ENCODE measurements at regions not wholly inside any gene's neighbourhood (a gene's known extent, or its start where the extent isn't known, plus 50 kb on each side); places are given as distances from the start of the nearest gene placed in this dataset.

GRCh38 chr14:89618811-89619551 lies 201.9 kb upstream of the FOXN3 start:
- peak overlapping the region; percentile 97 for H3K27ac Mint-ChIP-seq
- H3K4me1 Mint-ChIP-seq (ENCODE audit: low read depth): peaks cover 63% of the 10 kb centered on the region
- intact Hi-C loops (cut with micrococcal nuclease): loop anchor here (2.0 to 10.0 kb wide), 6 partner anchors 83 to 444 kb away; partner anchors contain the start of gene TDP1
- H3K36me3 Mint-ChIP-seq (ENCODE audit: low read depth): peaks cover 15% of the 10 kb centered on the region
- peak; percentile 71 for DNase-seq (ENCODE audit: low spot score)
- H3K9me3 Mint-ChIP-seq: no peaks in the 10 kb centered on the region
- H3K4me3 Mint-ChIP-seq (ENCODE audit: low read depth): peak overlapping the region; percentile 94
- H3K27me3 Mint-ChIP-seq (ENCODE audit: low read depth): no peaks in the 10 kb centered on the region

GRCh38 chr14:89618330-89618708 lies 201.3 kb upstream of the FOXN3 start:
- Mint-ChIP-seq H3K36me3 (ENCODE audit: low read depth) (peaks cover 16% of the 10 kb centered on the region), H3K4me3 (ENCODE audit: low read depth) (peak overlapping the region; percentile 91), H3K4me1 (ENCODE audit: low read depth) (peaks cover 70% of the 10 kb centered on the region), H3K27ac (peak overlapping the region; percentile 97), H3K9me3 (no peaks in the 10 kb centered on the region), H3K27me3 (ENCODE audit: low read depth) (no peaks in the 10 kb centered on the region)
- intact Hi-C loops (cut with micrococcal nuclease): loop anchor here (2.0 to 10.0 kb wide), 6 partner anchors 84 to 444 kb away; partner anchors contain the start of gene TDP1
- no peak for DNase-seq (ENCODE audit: low spot score)

- Mint-ChIP-seq H3K4me1 (ENCODE audit: low read depth) (peaks cover 73% of the 10 kb centered on the region), H3K9me3 (no peaks in the 10 kb centered on the region), H3K27ac (peak overlapping the region; percentile 97), H3K36me3 (ENCODE audit: low read depth) (peaks cover 20% of the 10 kb centered on the region), H3K4me3 (ENCODE audit: low read depth) (peak overlapping the region; percentile 91), H3K27me3 (ENCODE audit: low read depth) (no peaks in the 10 kb centered on the region)
- peak; percentile 33 for DNase-seq (ENCODE audit: low spot score)
- intact Hi-C loops (cut with micrococcal nuclease): loop anchor here (2.0 to 10.0 kb wide), 8 partner anchors 31 to 443 kb away; partner anchors contain the start of gene TDP1
Measured at GRCh38 chr14:89617481-89618329, 200.7 kb upstream of the FOXN3 start.

- peak overlapping the region; percentile 97 for H3K27ac Mint-ChIP-seq
- peaks cover 68% of the 10 kb centered on the region for H3K4me1 Mint-ChIP-seq (ENCODE audit: low read depth)
- intact Hi-C loops (cut with micrococcal nuclease): loop anchor here (2.0 to 10.0 kb wide), 6 partner anchors 30 to 442 kb away; partner anchors contain the start of gene TDP1
- H3K4me3 Mint-ChIP-seq (ENCODE audit: low read depth): peak overlapping the region; percentile 91
- no peaks in the 10 kb centered on the region for H3K9me3 Mint-ChIP-seq
- peaks cover 26% of the 10 kb centered on the region for H3K36me3 Mint-ChIP-seq (ENCODE audit: low read depth)
- peak; percentile 59 for DNase-seq (ENCODE audit: low spot score)
- H3K27me3 Mint-ChIP-seq (ENCODE audit: low read depth): no peaks in the 10 kb centered on the region
Measured at GRCh38 chr14:89616852-89617341, 199.9 kb upstream of the FOXN3 start.

GRCh38 chr14:89616425-89616824 lies 199.4 kb upstream of the FOXN3 start:
- H3K36me3 Mint-ChIP-seq (ENCODE audit: low read depth): peaks cover 29% of the 10 kb centered on the region
- no peaks in the 10 kb centered on the region for H3K27me3 Mint-ChIP-seq (ENCODE audit: low read depth)
- peak overlapping the region; percentile 91 for H3K4me3 Mint-ChIP-seq (ENCODE audit: low read depth)
- no peak for DNase-seq (ENCODE audit: low spot score)
- H3K9me3 Mint-ChIP-seq: no peaks in the 10 kb centered on the region
- peaks cover 65% of the 10 kb centered on the region for H3K4me1 Mint-ChIP-seq (ENCODE audit: low read depth)
- peak overlapping the region; percentile 97 for H3K27ac Mint-ChIP-seq
- intact Hi-C loops (cut with micrococcal nuclease): loop anchor here (2.0 to 10.0 kb wide), 6 partner anchors 30 to 442 kb away; partner anchors contain the start of gene TDP1

- Mint-ChIP-seq H3K27ac (peak overlapping the region; percentile 97), H3K36me3 (ENCODE audit: low read depth) (peaks cover 39% of the 10 kb centered on the region), H3K9me3 (no peaks in the 10 kb centered on the region), H3K4me3 (ENCODE audit: low read depth) (peak overlapping the region; percentile 91), H3K27me3 (ENCODE audit: low read depth) (no peaks in the 10 kb centered on the region), H3K4me1 (ENCODE audit: low read depth) (peaks cover 65% of the 10 kb centered on the region)
- no peak for DNase-seq (ENCODE audit: low spot score)
- intact Hi-C loops (cut with micrococcal nuclease): loop anchor here (5.0 to 10.0 kb wide), 4 partner anchors 87 to 441 kb away; partner anchors contain the start of gene TDP1
Measured at GRCh38 chr14:89615421-89615820, 198.4 kb upstream of the FOXN3 start.

- peaks cover 52% of the 10 kb centered on the region for H3K36me3 Mint-ChIP-seq (ENCODE audit: low read depth)
- peak overlapping the region; percentile 86 for H3K27ac Mint-ChIP-seq
- intact Hi-C loops (cut with micrococcal nuclease): loop anchor here (10.0 kb wide), 2 partner anchors 291 to 439 kb away; no protein-coding TSS in a partner anchor
- peaks cover 4% of the 10 kb centered on the region for H3K9me3 Mint-ChIP-seq
- peak overlapping the region; percentile 59 for H3K4me3 Mint-ChIP-seq (ENCODE audit: low read depth)
- H3K27me3 Mint-ChIP-seq (ENCODE audit: low read depth): no peaks in the 10 kb centered on the region
- no peak for DNase-seq (ENCODE audit: low spot score)
- peaks cover 64% of the 10 kb centered on the region for H3K4me1 Mint-ChIP-seq (ENCODE audit: low read depth)
Measured at GRCh38 chr14:89614009-89614691, 197.1 kb upstream of the FOXN3 start.

GRCh38 chr14:89613260-89614008 lies 196.4 kb upstream of the FOXN3 start:
- intact Hi-C loops (cut with micrococcal nuclease): loop anchor here (1.0 to 10.0 kb wide), 8 partner anchors 26 to 439 kb away; partner anchors contain the start of gene FOXN3
- H3K4me1 Mint-ChIP-seq (ENCODE audit: low read depth): peaks cover 69% of the 10 kb centered on the region
- H3K27me3 Mint-ChIP-seq (ENCODE audit: low read depth): no peaks in the 10 kb centered on the region
- H3K27ac Mint-ChIP-seq: peak overlapping the region; percentile 86
- H3K36me3 Mint-ChIP-seq (ENCODE audit: low read depth): peaks cover 59% of the 10 kb centered on the region
- peaks cover 10% of the 10 kb centered on the region for H3K9me3 Mint-ChIP-seq
- DNase-seq (ENCODE audit: low spot score): no peak
- H3K4me3 Mint-ChIP-seq (ENCODE audit: low read depth): peak overlapping the region; percentile 59

GRCh38 chr14:89609500-89610100 lies 192.6 kb upstream of the FOXN3 start:
- intact Hi-C loops (cut with micrococcal nuclease): loop anchor here (10.0 kb wide), 2 partner anchors 295 to 435 kb away; no protein-coding TSS in a partner anchor
- peaks cover 76% of the 10 kb centered on the region for H3K36me3 Mint-ChIP-seq (ENCODE audit: low read depth)
- peaks cover 35% of the 10 kb centered on the region for H3K9me3 Mint-ChIP-seq
- no peak overlapping the region for H3K27ac Mint-ChIP-seq
- no peaks in the 10 kb centered on the region for H3K27me3 Mint-ChIP-seq (ENCODE audit: low read depth)
- H3K4me3 Mint-ChIP-seq (ENCODE audit: low read depth): no peak overlapping the region
- DNase-seq (ENCODE audit: low spot score): no peak
- peaks cover 48% of the 10 kb centered on the region for H3K4me1 Mint-ChIP-seq (ENCODE audit: low read depth)

GRCh38 chr14:89607453-89607852 lies 190.4 kb upstream of the FOXN3 start:
- Mint-ChIP-seq H3K9me3 (peaks cover 43% of the 10 kb centered on the region), H3K27me3 (ENCODE audit: low read depth) (no peaks in the 10 kb centered on the region), H3K4me3 (ENCODE audit: low read depth) (no peak overlapping the region), H3K27ac (no peak overlapping the region), H3K36me3 (ENCODE audit: low read depth) (peaks cover 93% of the 10 kb centered on the region), H3K4me1 (ENCODE audit: low read depth) (peaks cover 44% of the 10 kb centered on the region)
- intact Hi-C loops (cut with micrococcal nuclease): no loop called here
- DNase-seq (ENCODE audit: low spot score): no peak

GRCh38 chr14:89603938-89604480 lies 187.0 kb upstream of the FOXN3 start:
- peak overlapping the region; percentile 58 for H3K27ac Mint-ChIP-seq
- no peaks in the 10 kb centered on the region for H3K27me3 Mint-ChIP-seq (ENCODE audit: low read depth)
- DNase-seq (ENCODE audit: low spot score): no peak
- peaks cover 63% of the 10 kb centered on the region for H3K9me3 Mint-ChIP-seq
- H3K4me1 Mint-ChIP-seq (ENCODE audit: low read depth): peaks cover 33% of the 10 kb centered on the region
- peak overlapping the region; percentile 30 for H3K4me3 Mint-ChIP-seq (ENCODE audit: low read depth)
- intact Hi-C loops (cut with micrococcal nuclease): no loop called here
- H3K36me3 Mint-ChIP-seq (ENCODE audit: low read depth): peaks cover 93% of the 10 kb centered on the region
